Stimulated activated CD4-positive, alpha-beta T cell treated with anti-CD3 and anti-CD28 coated beads, Interleukin-4, amount 100 ng/mL, for 48 hours (primary cell): ENCODE measurements at regions not wholly inside any gene's neighbourhood (a gene's known extent, or its start where the extent isn't known, plus 50 kb on each side); places are given as distances from the start of the nearest gene placed in this dataset.

Experiments
- DNase-seq, 2 donors: peaks; one replicate each; pipeline ENCODE4 v3.0.0-alpha.2; 2020; ENCODE audit warnings: low read depth in 2 of 2

DNA sequence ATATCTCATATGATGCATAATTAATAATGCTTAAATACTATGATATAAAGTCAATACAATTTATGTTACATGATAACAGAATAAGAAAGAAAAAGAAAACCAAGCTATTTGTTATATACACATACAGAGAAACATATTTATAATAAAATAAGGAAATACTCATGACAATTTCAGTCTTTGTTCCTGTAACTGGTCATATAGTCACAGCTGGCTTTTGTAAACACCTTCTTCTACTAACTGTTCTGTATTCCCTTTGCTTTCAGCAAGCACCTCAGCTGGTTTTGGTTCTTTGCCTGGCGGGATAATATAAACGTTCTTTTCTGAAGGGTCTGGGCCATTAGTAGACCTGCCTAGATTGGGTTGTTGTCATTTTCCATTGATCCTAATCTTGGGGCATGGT is 158.5 kb downstream of the COPS8 start:
- DNase-seq = no peak

DNA sequence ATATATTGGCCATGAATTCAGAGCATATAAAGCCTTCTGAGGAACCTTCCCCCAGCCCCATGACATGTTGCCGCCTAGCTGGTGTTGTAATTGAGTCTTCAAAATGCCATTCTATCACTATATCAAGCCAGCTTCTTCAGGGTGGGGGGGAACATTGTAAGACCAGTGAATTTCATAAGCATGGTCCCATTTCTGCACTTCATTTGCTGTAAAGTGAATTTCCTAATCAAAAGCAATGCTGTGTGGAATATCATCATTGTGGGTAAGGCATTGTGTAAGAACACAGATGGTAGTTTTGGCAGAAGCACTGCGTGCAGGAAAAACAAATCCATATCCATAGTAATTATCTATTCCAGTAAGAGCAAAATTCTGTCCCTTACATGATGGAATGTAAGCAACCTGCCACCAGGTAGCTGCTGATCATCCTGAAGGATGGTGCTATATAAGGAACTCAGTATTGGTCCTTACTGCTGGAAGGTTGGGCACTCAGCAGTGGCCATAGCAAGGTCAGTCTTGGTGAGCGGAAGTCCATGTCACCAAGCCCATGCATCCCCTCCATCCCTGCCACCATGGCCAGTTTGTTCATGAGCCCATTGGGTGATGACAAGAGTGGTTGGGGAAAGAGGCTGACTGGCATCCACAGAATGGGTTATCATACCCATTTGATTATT is 159.4 kb downstream of the COPS8 start:
- DNase-seq = no peak

DNA sequence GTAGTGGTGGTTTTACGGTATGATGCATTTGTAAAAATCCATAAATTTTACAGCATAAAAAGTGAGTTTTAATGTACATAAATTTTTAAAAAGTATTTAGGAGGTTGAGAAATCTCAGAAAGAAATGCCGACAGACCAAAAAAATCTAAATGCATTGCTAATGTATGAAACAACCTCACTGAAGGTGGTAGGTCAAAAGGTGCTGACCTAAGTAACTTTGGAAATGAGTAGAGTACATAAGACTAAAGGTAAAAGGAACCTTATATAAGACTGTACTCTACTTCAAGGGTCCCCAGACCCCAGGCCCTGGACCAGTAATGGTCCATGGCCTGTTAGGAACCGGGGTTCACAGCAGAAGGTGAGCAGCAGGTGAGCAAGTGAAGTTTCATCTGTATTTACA is 163.4 kb downstream of the COL6A3 start:
- no peak for DNase-seq

DNA sequence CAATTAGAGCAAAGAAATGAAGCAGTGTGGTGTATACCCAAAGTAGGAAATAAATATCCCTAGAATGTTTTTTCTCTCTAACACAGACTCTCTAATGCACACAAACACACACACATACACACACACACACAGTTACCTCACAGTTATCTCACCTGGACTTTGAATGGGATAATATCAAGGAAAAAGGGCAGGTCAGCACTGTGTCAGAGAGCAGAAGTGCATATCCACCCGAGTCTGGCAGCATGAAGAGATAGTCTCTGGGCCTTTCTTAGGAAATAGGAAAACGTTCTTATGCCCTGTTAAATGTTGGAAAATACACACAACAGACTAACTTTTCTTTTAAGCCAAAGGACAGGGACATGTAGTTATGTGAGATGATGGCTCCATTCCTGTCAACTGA is 162.0 kb downstream of the COL6A3 start:
- DNase-seq = no peak

DNA sequence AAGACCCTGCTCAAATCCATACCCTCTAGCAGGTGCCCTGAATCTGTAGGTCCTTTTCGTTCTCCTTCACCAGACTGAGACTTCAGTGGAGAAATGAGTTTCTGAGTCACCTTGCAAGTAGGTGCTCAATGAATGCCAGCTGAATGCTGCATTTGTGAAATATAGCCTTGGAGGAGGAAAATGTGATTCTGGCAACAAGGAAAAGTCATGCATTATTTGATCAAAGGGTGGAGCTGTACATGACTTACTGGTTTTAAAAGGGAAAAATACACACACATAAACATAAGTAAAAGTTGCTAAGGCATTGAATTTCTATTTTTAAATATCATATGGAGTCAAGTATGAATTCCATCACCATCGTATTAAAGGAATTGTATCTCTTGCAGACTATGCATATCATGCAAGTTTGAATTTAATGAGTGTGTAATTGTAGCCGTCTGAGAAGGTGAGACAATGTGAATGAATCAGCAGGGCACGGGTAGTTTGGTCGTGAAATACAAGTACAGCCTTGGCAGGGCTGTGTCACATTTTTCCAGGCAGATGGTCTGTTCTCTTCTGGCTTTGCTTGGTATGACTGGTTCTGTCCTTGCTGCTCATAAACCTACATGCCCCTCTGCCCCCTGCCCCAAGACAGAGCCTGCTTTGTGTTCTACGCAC is 160.8 kb downstream of the COL6A3 start:
- DNase-seq = no peak

DNA sequence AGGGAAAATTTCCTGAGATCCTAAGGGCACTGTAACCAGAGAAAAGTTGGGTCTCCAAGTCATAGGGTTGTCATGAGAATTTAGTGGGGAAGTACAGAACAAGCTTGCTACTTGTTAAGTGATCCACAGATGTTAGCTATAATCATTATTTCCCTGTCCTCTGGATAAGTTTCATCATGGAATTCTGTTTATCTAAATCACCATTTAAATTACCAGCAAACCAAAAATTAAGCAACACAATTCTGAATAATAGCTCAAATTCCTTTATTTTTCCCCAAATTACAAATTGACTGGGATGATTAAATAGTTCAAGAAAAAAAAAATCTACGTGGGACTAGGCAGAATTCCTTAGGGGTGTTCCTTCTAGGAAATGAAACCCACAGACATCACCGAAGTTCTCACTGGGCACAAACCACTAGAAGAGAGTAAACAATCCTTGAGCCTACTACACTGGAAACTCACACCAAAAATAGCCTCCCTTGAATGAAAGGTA is 159.5 kb downstream of the COL6A3 start:
- DNase-seq = no peak

DNA sequence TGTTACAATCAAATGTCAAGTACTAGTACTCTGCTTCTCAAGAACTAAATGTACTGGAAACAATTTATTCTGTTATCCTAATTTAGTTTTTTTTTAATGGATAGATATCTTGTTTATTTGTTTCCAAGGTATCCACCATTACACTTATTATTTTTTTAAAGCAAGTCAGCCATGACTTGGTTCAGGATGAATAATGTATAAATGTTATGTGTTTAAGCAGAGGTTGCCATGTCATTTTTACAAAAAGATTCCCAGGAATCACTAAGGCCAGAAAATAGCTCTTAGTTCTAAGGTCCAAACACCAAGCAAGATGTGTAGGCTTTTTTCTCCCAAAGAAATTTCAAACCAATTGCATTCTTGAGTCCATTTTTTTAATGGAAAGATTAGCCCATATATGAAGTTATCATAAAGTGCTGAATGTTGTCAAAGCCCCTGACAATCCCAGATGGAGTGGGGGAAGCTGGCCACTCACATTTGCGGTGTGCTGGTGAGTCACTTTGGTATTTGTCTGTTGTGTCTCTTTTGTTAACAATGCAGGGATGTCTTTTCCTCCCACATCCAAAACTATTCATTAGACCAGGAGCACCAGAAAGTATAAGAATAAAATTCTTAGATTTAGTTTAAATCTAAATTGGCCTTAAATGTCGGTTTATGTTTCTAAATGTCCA is 158.9 kb downstream of the COL6A3 start:
- no peak for DNase-seq

DNA sequence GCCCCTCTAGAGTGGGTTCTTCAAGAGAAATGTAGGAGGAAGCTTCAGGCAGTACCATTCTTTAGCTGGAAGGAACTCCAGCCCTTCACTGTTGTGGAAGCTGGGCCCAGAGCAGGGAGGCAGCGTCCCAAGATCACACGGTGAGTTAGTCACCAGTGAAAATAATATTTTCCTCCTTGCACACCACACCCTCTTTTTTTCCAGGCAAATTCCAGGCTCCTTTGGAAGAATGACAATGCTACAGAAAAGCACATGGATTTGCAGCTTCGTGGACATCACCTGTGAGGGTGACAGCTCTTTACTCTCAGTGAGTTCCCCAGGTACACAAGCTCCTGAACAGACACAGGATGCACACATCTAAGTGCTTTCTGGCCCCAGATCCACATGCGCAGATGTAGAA is 157.1 kb downstream of the COL6A3 start:
- no peak for DNase-seq

DNA sequence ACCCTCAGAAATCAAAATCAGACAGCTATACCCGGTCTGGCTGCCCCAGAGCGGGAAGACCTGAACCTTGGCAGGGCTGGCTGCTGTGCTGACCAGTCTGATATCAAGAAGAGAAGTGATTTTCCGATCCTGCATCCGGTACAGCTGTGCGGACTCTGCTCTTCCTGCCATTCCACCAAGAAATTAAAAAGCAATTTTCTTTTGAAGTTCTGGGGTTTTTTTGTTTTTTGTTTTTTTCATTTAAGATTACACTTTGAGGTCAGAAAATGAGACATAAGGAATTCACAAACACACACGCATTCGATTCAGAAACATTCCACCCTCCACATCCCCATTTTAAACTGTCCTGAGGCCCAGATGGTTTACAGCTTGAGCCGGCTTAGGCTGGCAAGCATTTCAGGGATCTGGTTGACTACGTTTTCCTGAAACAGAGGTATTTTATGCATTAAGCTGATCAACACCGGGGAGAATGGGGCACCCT is 156.5 kb downstream of the COL6A3 start:
- no peak for DNase-seq

DNA sequence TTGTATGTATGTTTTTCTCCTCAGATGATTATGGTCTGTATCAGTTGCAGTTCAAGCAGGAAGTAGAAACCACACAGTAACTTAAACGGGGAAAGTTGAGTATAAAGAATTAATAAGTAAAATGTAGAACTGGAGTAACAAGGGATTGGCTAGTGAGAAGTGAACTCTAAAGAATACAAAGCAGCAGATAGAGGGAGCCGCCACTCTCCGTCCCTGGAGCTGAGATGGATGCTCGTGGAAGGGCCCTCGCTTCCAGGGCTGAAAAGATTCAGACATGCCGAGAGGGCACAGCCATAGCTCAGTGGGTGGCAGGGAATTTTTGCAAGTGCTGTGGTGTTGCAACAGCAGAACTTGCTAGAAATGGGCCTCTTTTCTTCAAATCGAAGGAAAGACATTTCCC is 155.8 kb downstream of the COL6A3 start:
- DNase-seq = no peak

DNA sequence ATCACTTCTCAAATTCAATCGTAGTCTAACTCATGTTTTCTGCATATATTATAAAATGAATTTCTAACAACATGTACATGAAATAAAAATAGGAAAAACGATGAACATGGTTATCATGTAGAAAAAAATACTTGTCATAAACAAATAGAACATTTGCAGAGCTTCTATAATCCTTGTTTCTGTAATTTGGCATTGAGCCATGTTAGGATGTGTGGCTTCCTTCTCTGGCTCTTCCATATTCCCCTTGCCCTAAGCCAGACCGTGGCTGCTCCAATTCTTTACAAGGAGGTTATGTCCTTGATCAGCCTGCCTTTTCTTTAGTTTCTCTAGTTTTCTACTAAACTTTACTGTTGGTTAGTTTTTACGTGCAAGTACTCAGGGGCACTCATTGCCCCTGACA is 155.3 kb downstream of the COL6A3 start:
- no peak for DNase-seq

DNA sequence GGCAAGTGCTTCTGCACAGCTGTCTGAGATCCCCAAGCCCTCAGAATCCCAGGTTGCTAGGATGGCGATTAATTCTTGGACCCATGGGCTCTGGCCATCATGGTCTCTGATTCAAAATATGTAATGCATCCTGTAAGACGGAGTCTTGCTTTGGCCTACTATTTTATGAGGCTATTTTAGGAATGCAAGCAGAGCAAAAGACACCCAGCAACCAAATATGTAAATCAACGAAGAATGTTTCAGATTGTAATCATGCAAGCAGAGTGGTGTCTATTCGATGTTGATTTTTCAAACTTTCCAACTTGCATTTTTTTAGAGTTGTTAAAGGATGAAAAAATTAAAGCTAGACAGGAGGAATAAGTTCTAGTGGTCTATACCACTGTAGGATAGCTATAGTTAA is 154.8 kb downstream of the COL6A3 start:
- no peak for DNase-seq

DNA sequence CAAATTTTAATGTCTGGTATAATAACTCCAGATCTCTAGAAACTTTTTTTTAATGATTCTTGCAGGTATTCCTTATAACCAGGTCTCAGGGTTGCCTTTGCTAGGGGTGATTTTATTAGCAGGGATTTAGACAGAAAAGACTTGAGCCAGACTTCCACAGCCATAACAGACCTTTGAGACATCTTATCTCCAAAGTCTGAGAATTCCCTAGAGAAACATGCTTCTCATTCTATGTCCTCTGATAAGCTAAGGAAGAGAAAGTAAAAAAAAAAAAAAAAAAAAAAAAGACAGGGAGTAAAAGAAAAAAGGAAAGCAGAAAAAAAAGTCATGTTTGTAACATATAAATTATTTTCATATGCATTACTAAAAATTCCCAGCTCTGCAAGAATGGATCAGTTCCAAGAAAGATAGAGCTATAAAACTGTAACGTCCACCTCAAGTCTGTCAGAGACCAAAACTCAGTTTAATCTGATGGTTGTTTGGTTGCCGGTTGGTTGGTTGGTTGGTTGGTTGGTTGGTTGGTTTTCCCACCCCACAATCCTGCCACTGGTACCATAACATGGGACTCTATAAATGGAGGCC is 153.8 kb downstream of the COL6A3 start:
- DNase-seq = no peak

DNA sequence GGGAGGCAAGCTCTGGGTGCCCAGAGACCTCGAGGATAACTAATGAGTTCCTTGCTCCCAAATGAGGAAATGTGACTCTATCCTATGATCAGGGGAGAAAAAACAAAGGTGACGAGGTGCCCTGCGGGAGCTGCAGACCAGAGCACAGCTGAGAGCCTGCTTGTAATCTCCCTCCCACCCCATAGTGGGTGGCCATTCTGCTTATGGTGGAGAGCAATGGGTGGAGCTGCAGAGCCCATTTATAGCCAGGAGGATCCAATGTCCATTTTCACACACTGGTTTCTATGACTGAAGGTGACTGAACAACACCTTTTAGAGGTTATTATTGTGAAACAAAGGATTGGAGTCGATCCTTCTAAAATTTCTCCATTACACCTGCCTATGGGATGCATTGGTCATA is 153.3 kb downstream of the COL6A3 start:
- DNase-seq = no peak

DNA sequence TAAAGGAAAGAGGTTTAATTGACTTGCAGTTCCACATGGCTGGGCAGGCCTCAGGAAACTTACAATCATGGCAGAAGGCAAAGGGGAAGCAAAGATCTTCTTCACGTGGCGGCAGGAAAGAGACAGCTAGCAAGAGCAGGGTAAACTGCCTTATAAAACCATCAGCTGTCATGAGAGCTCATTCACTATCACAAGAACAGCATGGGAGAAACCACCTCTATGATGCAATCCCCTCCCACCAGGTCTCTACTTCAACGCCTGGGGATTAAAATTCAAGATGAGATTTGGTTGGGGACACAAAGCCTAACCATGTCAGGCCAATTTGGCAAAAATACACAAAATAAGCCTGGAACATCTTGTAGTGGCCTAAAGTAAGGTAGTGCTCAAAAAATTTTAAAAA is 152.6 kb downstream of the COL6A3 start:
- no peak for DNase-seq

DNA sequence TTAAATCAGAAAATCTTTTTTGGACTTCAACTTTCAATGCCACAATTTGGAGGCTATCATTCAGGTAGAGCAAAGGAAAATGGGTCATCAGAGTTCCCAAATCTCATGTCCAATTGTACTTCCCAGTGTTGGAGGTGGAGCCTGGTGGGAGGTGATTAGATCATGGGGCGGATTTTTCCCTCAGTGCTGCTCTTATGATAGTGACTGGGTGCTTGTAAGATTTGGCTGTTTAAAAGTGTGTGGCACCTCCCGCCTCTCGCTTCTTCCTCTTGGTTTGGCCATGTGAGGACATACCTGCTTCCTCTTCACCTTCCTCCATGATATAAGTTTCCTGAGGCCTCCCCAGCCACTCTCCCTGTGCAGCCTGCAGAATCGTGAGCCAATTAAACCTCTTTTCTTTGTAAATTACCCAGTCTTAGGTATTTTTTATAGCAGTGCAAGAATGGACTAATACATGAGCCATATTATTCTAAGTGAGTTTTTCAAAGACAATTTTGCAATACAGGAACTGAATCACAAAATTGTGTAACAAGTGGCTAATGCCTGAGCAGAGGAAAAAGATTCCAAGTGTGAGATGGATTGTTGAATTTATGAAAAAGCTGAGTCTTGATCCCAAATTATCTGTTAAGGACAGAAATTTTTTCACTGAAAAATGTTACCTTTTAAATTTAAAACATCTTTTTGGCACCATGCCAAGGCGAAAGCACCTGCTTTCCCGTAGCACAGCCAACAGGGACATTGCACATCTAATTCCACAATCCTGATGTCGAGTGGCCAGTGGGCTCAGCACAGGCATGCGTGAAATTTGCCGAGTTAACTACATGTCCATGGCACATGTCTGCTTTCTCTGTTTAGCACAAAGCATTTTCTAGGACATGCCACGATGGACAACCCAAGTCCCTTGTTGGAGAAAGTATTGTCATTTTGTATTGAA is 150.9 kb downstream of the COL6A3 start:
- DNase-seq = no peak

DNA sequence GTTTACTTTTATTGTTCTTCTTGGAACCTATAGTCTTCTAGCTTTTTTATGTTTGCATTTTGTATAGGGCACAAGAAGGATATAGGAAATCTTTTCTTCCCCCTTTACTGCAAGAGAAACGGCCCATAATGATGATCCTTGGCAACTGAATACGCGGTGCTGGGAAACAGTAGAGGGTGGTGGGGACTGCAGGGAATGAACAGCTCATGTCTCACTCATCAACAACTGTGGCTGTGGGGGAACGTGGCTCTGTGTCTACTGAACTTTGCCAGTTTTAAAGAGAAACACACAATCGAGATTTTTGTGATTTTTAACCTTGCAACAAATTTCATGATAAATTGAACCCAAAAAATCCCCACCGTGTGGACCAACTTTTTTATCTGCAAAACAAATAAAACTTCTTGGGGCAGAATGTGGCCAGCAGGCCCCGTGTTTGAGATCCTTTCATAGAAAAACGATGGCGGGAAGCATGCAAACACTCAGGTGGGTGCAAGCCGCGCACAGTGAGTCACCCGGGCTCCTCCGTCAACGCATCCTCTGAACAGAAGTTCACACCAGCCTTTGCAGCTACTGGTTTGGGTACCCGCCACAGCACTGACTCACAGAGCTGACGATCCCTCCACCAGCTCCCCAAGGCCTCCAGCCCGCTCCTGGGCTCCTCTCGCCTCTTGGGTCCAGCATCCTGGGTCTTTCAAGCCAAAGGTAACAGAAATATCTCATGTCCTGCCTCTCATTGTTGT is 149.3 kb downstream of the COL6A3 start:
- DNase-seq = no peak

DNA sequence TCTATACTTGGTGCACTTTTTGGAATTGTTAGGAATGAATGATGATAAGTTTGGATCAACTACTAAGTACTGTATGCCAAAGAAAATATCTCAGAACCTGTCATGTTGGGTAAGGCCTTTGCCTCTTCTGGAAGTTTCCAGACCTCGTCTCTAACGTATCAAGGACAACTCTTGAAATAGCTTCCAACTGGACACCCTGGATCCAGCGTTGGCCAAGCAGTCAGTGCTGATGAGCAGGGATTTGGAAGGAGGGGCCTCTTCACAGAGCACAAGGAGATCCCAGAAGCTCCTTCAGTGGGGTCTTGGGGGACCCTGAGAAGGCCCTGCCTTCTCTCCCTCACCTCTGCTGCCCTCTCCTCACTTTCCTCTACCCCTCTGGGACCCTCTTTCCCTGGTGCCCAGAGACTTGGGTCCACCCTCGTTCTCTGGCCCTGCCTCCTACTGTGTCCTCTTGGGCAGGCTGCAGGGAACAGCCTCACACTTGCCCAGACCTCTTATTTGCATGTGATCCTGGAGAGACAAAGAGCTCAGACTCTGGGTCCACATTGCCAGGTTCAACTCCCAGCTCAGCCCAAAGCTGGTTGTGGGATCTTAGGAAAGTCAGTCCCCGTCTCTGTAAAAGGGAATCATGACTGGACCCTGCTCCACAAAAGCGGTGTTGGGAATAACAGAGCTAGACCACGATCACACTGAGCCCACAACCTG is 145.8 kb downstream of the COL6A3 start:
- DNase-seq = no peak

DNA sequence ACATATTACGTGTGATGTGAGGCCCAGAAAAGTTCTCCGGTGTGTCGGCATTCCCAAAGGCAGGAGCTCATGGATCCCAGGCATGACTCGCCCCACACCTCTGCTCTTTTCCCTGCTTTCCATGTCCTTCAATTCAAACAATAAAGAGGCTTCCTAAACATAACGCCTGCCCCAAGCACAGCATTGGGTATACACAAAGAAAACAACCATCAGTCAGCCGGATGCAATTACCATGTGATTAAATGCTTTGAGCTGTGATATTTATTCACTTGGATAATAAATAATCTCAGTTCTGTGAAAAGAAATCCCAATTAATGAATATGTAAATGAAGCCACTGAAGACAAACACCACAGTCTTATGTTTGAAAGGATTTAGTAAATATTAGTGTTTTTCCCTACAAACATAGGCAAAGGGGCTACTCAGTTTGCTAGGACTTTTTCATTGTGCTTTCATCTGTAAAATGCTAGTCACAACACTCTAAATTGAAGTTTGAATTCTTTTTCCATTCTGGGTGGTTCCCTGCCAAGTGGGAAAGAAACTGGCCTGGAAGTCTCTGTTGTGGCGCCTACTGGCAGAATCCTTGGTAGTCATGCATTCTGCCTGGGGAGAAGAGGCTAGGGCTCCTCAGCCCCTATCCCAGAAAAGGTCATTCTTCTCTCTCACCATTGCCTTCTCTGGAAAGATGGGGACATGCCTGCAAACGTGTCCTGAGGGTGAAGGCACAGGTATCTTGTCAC is 144.7 kb downstream of the COL6A3 start:
- DNase-seq = no peak
